Astrocyte (in vitro differentiated cells and primary cell): ENCODE measurements at regions not wholly inside any gene's neighbourhood (a gene's known extent, or its start where the extent isn't known, plus 50 kb on each side); places are given as distances from the start of the nearest gene placed in this dataset.

ENCODE experiments used
- CTCF ChIP-seq: IDR thresholded peaks from 2 replicates; pipeline ENCODE4 v1.5.1; 2011; ENCODE audit warnings: low read depth, mild to moderate bottlenecking, inconsistent platforms, low read length, moderate library complexity; ENCODE audit not compliant: insufficient read depth
- EZH2 ChIP-seq: IDR thresholded peaks from 2 replicates; pipeline ENCODE4 v1.6.1; 2012; ENCODE audit warnings: mild to moderate bottlenecking, low read length, inconsistent platforms; ENCODE audit not compliant: insufficient read depth

DNA sequence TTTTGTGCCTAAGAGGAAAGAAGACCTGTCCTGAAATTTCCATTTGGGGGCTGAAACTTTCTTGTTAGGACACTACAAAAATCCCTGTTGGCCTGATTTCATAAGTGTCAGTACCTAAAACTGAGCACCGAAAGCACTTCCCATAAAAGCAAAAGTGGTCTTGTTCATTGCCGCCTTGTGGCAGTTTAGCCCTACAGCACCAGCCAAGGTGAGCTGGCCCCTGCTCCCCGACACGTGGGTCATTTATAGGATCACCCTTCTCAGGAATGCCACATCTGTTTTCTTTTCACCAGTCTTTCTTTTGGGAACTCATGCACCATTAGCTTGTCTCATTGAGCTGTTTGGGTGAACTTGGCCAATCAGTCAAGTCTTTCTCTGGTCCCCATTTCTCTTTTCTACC, 155.8 kb upstream of the KAZN start:
- TF ChIP-seq CTCF = no peak
- no peak for TF ChIP-seq EZH2
